GM10248 (cell line): ENCODE measurements at regions not wholly inside any gene's neighbourhood (a gene's known extent, or its start where the extent isn't known, plus 50 kb on each side); places are given as distances from the start of the nearest gene placed in this dataset.

Experiments
- CTCF ChIA-PET: fragments of 300-600 bp; sonication (Branson Sonifier 250); formaldehyde crosslinking; extraction: SDS; loops from one replicate; lab custom pipeline; 2021; ENCODE audit warnings: antibody characterized with exemption; lab: Yijun Ruan, JAX
- POLR2A ChIA-PET: fragments of 350-650 bp; sonication (Branson Sonifier 250); formaldehyde crosslinking; extraction: SDS; loops from one replicate; lab custom pipeline; 2020; ENCODE audit warnings: antibody characterized with exemption; lab: Yijun Ruan, JAX
- DNase-seq: peaks from one replicate; pipeline ENCODE4 v3.0.0; 2012; ENCODE audit errors: extremely low spot score
- TF ChIP-seq, protein P1 (sequence below): IDR thresholded peaks from 2 replicates; pipeline ENCODE4 v1.5.1; 2012; ENCODE audit warnings: mild to moderate bottlenecking, low read depth; ENCODE audit errors: extremely low read depth, missing control alignments, control extremely low read depth

DNA sequence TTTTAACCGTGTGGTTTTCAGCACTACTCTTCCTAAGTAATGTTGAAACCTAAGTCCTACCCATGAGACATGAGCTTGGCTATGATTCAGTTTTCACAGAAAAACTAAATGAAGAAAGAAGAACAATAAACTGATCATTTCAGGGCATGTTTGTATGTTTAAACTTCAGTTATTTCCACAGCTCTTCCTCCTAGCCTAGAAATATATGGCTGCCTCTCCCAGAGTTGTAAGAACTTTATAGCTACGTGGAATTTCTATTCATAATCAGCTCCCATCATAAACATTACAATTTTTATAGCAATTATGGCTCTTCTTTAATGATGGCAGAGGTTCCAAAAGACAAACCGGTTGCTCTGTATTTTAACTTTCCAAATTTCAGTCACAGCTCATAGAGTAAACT, 314.7 kb upstream of the ADAMTSL1 start:
- ChIA-PET POLR2A (no interaction called here), CTCF (interaction anchor here (1.3 to 1.5 kb wide), 3 partner anchors 9 to 54 kb away, joined by 3 to 5 read pairs (median 5); no protein-coding TSS in a partner anchor)
- DNase-seq: no peak
- TF ChIP-seq, protein P1, sequence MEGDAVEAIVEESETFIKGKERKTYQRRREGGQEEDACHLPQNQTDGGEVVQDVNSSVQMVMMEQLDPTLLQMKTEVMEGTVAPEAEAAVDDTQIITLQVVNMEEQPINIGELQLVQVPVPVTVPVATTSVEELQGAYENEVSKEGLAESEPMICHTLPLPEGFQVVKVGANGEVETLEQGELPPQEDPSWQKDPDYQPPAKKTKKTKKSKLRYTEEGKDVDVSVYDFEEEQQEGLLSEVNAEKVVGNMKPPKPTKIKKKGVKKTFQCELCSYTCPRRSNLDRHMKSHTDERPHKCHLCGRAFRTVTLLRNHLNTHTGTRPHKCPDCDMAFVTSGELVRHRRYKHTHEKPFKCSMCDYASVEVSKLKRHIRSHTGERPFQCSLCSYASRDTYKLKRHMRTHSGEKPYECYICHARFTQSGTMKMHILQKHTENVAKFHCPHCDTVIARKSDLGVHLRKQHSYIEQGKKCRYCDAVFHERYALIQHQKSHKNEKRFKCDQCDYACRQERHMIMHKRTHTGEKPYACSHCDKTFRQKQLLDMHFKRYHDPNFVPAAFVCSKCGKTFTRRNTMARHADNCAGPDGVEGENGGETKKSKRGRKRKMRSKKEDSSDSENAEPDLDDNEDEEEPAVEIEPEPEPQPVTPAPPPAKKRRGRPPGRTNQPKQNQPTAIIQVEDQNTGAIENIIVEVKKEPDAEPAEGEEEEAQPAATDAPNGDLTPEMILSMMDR: no peak

DNA sequence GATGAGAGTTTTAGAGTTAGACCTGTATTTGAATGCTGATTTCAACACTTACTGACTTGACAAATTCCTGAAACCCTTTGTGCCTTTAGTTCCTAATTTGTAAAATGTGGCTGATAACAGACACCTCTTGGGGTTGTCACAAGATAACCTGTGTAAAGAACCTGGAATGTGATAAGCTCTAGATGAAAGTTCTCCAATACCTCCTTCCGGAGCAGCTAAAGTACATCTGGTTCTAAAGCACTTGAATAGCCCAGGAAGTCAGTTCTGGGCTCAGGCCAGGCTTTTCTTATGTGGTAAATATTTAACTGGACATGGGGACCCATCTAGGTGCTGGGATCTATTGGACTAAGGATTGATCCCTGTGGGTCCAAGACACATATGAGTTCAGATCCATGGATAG, 310.8 kb upstream of the ADAMTSL1 start:
- POLR2A ChIA-PET: no interaction called here
- CTCF ChIA-PET: interaction anchor here (0.8 kb wide), 1 partner anchor 17 kb away, joined by 3 read pairs; no protein-coding TSS in a partner anchor
- no peak for DNase-seq
- TF ChIP-seq, protein P1: no peak

DNA sequence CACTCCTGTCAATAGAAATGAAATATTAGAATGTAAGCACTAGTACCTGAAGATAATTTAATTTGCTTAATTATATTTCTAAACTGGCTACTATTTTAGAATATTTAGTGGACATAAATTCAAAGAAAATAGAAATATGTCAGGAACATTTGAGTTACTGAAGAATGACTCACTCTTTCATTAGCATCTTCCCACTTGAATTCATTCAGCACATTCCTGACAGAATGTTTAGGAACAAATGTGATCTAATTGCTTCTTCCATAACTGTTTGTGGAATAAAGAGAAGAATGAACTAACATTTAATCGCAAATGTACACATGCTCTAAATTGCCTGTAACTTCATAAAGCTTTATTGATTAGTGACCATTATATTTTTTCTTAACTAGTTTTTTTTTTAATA, 306.2 kb upstream of the ADAMTSL1 start:
- ChIA-PET POLR2A (no interaction called here), CTCF (interaction anchor here (1.5 kb wide), 1 partner anchor 9 kb away, joined by 3 read pairs; no protein-coding TSS in a partner anchor)
- no peak for DNase-seq

DNA sequence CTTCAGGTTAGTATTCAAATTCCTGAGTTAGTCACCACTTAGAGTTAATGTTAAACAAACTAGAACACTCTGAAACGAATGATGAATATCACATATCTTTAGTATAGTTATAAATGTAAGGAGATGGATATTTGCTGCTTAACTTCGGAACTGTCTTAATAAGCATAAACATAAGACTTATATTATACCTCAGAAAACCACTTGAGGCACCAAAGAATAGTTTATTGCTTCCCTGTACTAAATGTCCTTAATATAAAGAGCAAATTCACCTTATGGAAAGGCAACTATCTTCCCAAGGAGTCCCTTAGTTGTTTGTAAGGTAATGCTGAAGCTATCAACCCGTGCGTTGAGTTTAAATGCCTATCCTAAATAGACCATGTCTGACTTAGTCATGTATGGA, 300.0 kb upstream of the ADAMTSL1 start:
- DNase-seq: no peak
- TF ChIP-seq, protein P1: no peak
- ChIA-PET CTCF (no interaction called here), POLR2A (no interaction called here)

More for the DNA sequence above, 306.2 kb upstream of the ADAMTSL1 start:
- TF ChIP-seq, protein P1: no peak

DNA sequence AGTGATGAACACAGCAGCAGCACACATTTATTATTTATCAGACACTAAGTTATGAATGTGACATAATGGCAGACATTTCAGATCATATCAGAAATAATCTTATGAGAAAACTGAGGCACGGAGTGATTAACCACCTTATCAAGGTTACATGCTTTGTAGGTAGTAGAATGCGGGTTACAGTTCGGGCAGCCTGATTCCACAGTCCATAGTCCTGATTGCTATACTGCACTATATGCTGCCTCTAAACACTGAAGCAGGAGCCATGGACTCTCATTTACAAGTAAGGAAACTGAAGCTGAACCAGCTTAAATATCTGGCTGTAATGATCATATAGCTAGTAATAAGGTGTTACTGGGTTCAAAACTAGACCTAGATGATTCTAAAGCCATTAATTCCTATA, 291.3 kb upstream of the ADAMTSL1 start:
- TF ChIP-seq, protein P1: no peak
- POLR2A ChIA-PET: no interaction called here
- CTCF ChIA-PET: no interaction called here
- DNase-seq: no peak

DNA sequence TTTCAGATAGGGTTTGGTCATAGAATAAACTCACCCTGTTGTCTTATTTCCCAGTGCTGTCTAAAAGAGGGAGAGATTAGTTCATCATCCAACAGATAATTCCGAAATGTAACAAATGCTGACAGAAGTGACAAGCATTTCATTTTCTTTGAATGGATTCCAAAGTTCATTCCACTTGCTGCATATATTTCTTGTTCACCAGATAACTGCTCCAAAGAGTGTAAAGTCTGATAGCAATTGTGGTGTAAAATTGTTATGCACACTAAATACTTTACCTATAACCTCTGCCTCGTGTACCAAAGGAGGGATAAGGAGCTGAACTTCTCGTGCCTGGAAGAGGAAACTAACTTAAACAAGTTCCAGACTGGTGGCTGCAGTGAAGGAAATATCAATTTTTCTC, 290.0 kb upstream of the ADAMTSL1 start:
- no peak for DNase-seq
- ChIA-PET POLR2A (no interaction called here), CTCF (no interaction called here)
- TF ChIP-seq, protein P1: no peak

DNA sequence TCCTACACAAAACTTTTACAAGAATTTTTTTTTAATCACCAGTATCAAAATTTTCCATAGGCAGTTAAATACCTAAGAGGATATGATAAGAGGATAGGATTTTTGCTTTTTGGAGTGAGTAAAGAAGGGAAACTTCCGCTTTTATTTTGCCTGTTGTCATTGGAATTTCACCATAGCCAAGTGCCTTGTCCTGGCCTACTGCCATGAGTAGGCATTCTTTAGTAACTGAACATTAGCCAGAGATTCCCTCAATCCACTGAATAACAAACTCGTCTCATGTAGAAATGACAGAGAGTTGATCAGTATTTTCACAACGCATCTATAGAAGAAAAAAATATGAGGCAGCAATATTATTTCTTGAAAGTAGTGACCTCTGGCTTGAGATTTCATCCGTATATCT, 289.6 kb upstream of the ADAMTSL1 start:
- POLR2A ChIA-PET: no interaction called here
- TF ChIP-seq, protein P1: no peak
- DNase-seq: no peak
- CTCF ChIA-PET: no interaction called here
